IPS-20b (cell line): ENCODE measurements at regions not wholly inside any gene's neighbourhood (a gene's known extent, or its start where the extent isn't known, plus 50 kb on each side); places are given as distances from the start of the nearest gene placed in this dataset.

Experiments used
- H3K27ac ChIP-seq: one replicate; pipeline ENCODE4 v1.5.1; 2013; ENCODE audit warnings: low read length
- H3K27me3 ChIP-seq: 2 replicates; pipeline ENCODE4 v1.6.1; 2013; ENCODE audit warnings: mild to moderate bottlenecking, low read length, inconsistent platforms; ENCODE audit not compliant: insufficient read depth
- H3K36me3 ChIP-seq: 2 replicates; pipeline ENCODE4 v1.6.1; 2013; ENCODE audit warnings: low read depth, mild to moderate bottlenecking, inconsistent platforms, low read length, moderate library complexity; ENCODE audit not compliant: insufficient read depth
- H3K4me1 ChIP-seq: 2 replicates; pipeline ENCODE4 v1.6.1; 2013; ENCODE audit warnings: mild to moderate bottlenecking, control low read depth, inconsistent platforms, low read length, moderate library complexity; ENCODE audit not compliant: insufficient read depth
- H3K4me3 ChIP-seq: 2 replicates; pipeline ENCODE4 v1.5.1; 2013; ENCODE audit warnings: mild to moderate bottlenecking, low read length, inconsistent platforms
- H3K9ac ChIP-seq: 2 replicates; pipeline ENCODE4 v1.6.1; 2013; ENCODE audit warnings: low read depth, mild to moderate bottlenecking, inconsistent platforms, low read length, moderate library complexity
- H3K9me3 ChIP-seq: 2 replicates; pipeline ENCODE4 v1.6.1; 2013; ENCODE audit warnings: mild to moderate bottlenecking, low read depth, low read length, inconsistent platforms; ENCODE audit not compliant: insufficient read depth

DNA sequence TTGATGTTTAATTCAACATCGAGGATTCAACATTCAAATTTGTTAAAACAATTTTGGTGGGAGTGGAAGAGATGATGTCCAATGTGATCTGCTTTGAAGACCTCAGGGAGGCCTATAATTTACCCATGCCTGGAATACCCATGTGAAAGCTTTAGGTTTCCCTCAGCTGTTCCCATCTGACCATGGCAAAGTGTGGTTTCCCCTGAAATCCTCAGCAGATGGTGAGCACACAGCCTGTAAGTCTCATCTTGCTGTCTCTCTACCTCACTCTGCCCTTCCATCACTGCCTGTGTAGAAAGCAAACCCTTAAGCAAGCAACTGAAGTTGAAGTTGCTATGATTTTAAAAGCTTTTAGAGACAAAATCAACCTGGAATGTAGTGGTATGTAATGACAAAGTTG is 80.1 kb upstream of the ATF3 start:
- no peak overlapping the region for H3K27ac ChIP-seq
- no peaks in the 10 kb centered on the region for H3K36me3 ChIP-seq
- no peak overlapping the region for H3K9ac ChIP-seq
- no peaks in the 10 kb centered on the region for H3K27me3 ChIP-seq
- H3K9me3 ChIP-seq, result no peaks in the 10 kb centered on the region
- no peaks in the 10 kb centered on the region for H3K4me1 ChIP-seq
- no peak overlapping the region for H3K4me3 ChIP-seq

DNA sequence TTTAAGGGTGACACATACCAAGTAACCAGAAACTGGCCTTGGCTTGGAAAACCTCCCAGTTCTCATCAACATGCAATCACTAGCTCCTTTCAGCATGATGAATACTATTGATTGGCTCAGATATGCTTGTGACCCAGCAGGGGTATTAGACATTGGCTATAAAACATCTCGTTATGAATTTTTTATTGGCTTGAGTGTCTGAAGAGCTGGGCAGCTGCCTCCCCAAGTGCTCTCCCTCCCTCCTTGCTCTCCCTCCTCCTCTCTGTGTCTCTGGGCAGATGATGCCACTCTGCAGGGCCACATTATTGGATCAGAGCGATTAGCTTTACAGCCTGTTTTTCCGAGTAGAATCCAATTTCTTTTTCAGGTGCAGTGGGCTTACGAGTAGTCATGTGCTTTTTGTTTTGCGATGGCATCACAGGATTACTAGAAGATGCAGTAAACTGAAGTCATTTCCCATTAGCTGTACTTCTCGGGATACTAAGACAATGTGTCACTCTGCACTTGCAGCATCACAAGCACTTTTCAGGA is 79.3 kb upstream of the ATF3 start:
- Histone ChIP-seq H3K4me3 (no peak overlapping the region), H3K27me3 (no peaks in the 10 kb centered on the region)

DNA sequence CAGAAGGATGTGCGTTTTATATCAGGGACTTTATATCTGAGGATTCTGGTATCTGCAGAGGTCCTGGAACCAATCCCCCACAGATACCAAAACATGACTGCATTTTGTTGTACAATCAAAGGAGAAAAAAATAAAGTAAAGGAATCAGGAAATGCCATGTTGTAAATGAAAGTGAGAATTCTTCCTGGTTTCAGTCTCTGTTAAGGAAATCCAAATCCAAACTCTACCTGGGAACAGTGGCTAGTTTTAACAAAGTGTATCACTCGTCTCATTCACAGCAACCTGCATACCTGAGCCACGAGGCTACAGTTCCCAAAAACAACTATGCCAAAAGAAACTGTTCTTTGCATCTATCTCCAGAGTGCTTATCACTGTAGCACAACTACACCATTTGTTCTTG is 77.3 kb upstream of the ATF3 start:
- Histone ChIP-seq H3K9me3 (no peaks in the 10 kb centered on the region; the same call in 1 of the 2 replicates), H3K27me3 (no peaks in the 10 kb centered on the region), H3K9ac (no peak overlapping the region), H3K4me3 (no peak overlapping the region), H3K4me1 (no peaks in the 10 kb centered on the region), H3K27ac (no peak overlapping the region), H3K36me3 (no peaks in the 10 kb centered on the region)

More for the DNA sequence above, 79.3 kb upstream of the ATF3 start:
- Histone ChIP-seq H3K27ac (no peak overlapping the region), H3K9ac (no peak overlapping the region), H3K9me3 (no peaks in the 10 kb centered on the region), H3K36me3 (no peaks in the 10 kb centered on the region), H3K4me1 (no peaks in the 10 kb centered on the region)

DNA sequence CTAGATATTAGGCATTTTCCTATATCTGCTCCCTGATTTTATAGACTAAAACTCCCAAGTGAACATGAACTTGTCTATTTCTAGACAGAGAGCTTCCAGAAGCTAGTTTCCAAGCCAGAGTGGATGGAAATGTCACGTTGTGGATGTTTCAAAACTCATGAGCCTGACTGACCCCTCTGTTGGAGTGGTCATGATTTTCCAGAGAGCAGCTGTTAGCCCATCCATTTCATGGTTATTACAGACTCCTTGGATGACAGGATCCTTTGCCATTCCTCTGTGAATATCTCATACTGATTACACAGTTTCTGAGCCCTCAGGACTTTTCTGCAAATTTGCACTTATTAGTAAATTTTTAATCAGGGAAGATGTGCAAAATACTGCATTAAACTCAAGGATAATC is 76.8 kb upstream of the ATF3 start:
- Histone ChIP-seq H3K36me3 (no peaks in the 10 kb centered on the region), H3K27me3 (no peaks in the 10 kb centered on the region), H3K4me3 (no peak overlapping the region), H3K4me1 (no peaks in the 10 kb centered on the region), H3K27ac (no peak overlapping the region), H3K9ac (no peak overlapping the region), H3K9me3 (peaks cover under 1% of the 10 kb centered on the region; the same call in 1 of the 2 replicates)

DNA sequence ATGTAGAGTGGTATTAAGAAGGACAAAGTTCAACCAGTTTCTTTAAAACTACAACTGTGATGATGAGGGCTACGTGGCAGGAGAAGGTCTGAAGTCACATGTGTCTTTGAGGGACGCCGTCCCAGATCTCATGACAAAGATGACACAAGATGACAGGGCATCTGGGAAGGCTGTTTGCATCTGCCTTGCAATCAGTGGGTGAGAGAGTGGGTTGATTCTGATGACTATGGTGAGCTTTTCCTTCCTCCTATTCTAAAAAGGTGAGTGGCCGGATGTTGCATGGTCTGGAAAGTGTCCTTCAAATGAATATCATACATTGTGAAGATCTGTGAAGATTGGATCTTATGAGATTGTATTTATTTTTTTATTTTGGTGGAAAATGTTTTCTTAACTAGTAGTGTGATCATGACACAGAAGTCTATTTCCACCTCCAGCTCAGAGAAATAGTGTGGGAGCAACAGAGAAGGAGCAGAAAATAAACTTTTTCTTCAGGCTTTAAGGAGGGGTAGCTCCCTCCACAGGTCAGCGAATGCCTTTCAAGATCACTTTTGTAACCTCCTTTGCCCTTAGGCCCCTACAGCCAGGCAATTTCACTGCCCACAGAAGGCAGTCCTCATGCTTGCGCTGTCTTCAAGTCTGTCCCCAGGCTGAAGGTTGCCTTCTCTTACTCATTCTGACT is 76.0 kb upstream of the ATF3 start:
- Histone ChIP-seq H3K27ac (no peak overlapping the region), H3K36me3 (no peaks in the 10 kb centered on the region), H3K27me3 (no peaks in the 10 kb centered on the region), H3K4me1 (no peaks in the 10 kb centered on the region), H3K9me3 (peaks cover 7% of the 10 kb centered on the region; the same call in 1 of the 2 replicates), H3K4me3 (no peak overlapping the region), H3K9ac (no peak overlapping the region)

DNA sequence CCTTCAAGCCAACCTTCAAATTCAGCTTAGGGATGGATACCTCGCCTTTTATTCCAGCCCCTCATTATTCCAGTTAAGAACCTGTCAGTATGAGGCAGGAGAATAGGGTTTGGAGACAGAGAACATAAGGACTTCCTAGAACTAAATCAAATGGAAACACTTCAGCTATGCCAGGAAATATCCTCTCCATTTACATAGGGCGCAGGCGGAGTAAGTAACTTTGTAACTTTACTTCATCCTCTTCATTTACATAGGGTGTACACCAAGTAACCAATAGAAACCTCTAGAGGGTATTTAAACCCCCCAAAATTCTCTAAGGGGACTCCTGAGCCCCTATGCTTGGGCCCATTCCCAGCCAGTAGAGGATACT is 75.4 kb upstream of the ATF3 start:
- peaks cover 12% of the 10 kb centered on the region; the same call in 1 of the 2 replicates for H3K9me3 ChIP-seq
- no peak overlapping the region for H3K27ac ChIP-seq
- H3K4me3 ChIP-seq, result no peak overlapping the region
- H3K9ac ChIP-seq, result no peak overlapping the region
- no peaks in the 10 kb centered on the region for H3K4me1 ChIP-seq
- H3K36me3 ChIP-seq, result no peaks in the 10 kb centered on the region
- no peaks in the 10 kb centered on the region for H3K27me3 ChIP-seq

DNA sequence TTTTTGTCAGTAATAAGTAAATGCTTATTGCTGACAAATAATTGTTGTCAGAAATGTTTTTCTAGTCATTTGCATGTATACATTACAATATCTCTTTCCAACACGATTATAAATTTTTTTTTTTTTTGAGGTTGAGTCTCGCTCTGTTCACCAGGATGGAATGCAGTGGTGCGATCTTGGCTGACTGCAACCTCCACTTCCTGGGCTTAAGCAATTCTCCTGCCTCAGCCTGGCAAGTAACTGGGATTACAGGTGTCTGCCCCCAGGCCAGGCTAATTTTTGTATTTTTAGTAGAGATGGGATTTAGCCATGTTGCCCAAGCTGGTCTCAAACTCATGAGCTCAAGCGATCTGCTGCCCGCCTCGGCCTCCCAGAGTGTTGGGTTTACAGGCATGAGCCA is 72.0 kb upstream of the ATF3 start:
- no peak overlapping the region for H3K9ac ChIP-seq
- no peak overlapping the region for H3K27ac ChIP-seq

DNA sequence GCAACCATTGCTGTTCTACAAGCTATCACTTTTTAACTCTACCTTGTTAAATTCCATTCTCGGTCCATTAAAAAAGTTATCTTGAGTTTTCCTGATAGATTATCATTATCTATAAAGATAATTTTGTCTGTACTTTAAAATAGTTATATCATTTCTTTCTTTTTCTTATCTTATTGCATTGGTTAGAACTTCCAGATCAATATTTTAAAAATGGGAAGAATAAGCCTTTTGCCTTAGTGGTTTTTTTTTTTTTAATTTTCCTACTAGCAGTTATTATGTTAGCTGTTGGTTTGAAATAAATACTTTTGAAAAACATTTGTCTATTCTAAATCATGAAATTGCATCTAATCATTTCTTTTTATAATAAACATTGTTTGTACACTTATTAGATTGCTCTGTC is 71.0 kb upstream of the ATF3 start:
- H3K9me3 ChIP-seq, result peaks cover 13% of the 10 kb centered on the region; the same call in 1 of the 2 replicates
- H3K27me3 ChIP-seq, result no peaks in the 10 kb centered on the region
- no peaks in the 10 kb centered on the region for H3K36me3 ChIP-seq
- H3K4me3 ChIP-seq, result no peak overlapping the region
- no peaks in the 10 kb centered on the region for H3K4me1 ChIP-seq
- no peak overlapping the region for H3K27ac ChIP-seq
- no peak overlapping the region for H3K9ac ChIP-seq

More for the DNA sequence above, 72.0 kb upstream of the ATF3 start:
- peaks cover 13% of the 10 kb centered on the region; the same call in 1 of the 2 replicates for H3K9me3 ChIP-seq
- no peak overlapping the region for H3K4me3 ChIP-seq
- H3K4me1 ChIP-seq, result no peaks in the 10 kb centered on the region
- H3K27me3 ChIP-seq, result no peaks in the 10 kb centered on the region
- no peaks in the 10 kb centered on the region for H3K36me3 ChIP-seq

DNA sequence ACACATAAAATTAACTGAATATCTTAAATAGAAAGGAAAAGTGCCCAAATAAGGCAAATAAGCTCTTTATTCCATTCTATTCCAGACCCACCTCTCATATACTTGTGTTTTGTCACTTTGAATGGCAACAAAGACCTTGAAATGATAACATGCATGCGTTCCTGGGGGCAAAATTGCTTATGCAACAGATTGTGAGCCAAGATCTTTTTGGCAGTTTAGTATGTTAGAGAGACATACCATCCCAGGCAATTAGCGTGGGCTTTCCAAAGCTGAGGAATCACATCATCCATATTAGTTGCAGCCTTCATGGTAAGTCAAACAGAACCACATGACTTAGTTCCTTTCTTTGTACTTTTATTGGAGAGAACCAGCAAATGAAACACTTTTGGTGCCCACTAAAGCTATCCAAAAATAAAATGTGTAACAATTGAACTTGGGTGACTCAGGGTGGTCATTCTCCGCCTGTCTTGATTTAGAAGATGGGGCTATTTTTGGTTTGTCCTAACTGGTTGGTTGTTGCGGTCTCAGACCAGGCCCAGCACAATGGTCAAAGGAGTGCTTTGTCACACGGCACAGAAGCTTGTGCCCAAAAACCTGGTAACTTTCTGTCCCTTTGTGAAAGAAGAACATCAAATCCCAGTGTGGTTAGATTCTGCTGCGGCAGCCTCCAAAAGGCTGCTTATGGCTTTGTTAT is 68.7 kb upstream of the ATF3 start:
- Histone ChIP-seq H3K4me1 (no peaks in the 10 kb centered on the region), H3K27me3 (no peaks in the 10 kb centered on the region), H3K4me3 (no peak overlapping the region), H3K9ac (no peak overlapping the region), H3K36me3 (no peaks in the 10 kb centered on the region), H3K9me3 (peaks cover 13% of the 10 kb centered on the region; the same call in 1 of the 2 replicates), H3K27ac (no peak overlapping the region)

DNA sequence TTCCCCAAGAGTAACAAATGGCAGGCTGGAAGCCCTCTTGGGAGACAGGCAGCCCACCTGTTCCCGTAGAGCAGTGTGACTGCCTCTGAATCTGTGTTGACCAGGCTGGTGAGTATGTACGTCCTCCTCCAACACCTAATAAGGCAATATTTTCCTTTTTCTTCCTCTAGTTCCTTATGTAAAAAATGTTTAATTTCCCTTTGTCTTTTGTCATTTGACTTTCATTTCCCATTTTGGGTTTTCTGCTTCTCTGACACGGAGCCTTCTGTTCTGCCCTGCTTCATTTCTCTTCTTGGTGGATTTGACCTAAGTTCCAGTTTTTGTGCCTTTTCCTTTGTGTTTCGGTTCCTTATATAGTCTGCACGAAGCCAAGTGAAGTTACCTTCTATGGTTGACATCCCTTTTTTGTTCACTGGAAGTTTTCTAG is 65.8 kb upstream of the ATF3 start:
- peaks cover 19% of the 10 kb centered on the region; the same call in 1 of the 2 replicates for H3K4me1 ChIP-seq
- H3K9ac ChIP-seq, result no peak overlapping the region
- H3K9me3 ChIP-seq, result peaks cover 5% of the 10 kb centered on the region; the same call in 1 of the 2 replicates
- no peaks in the 10 kb centered on the region for H3K36me3 ChIP-seq
- no peak overlapping the region for H3K4me3 ChIP-seq
- H3K27me3 ChIP-seq, result no peaks in the 10 kb centered on the region
- H3K27ac ChIP-seq, result no peak overlapping the region

DNA sequence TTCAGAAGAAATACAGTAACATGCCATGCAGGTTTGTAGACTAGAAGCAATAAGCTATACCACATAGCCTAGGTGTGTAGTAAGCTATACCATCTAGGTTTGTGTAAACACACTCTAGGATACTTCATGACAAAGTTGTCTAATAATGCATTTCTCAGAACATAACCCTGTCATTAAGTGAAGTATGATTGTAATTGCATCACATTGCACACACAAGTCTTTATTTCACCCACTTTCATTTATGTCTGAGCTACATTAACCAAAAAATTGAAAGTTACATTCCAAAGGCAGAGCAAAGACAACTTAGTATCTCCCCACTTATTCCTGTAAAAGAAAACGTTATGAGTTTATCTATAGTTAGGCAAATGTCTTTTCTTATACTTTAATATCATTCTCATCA is 64.5 kb upstream of the ATF3 start:
- Histone ChIP-seq H3K9ac (no peak overlapping the region), H3K4me1 (peaks cover 19% of the 10 kb centered on the region; the same call in 1 of the 2 replicates), H3K27ac (no peak overlapping the region), H3K9me3 (no peaks in the 10 kb centered on the region), H3K27me3 (no peaks in the 10 kb centered on the region), H3K4me3 (no peak overlapping the region), H3K36me3 (no peaks in the 10 kb centered on the region)
